Neural cell (in vitro differentiated cells): ENCODE measurements at regions not wholly inside any gene's neighbourhood (a gene's known extent, or its start where the extent isn't known, plus 50 kb on each side); places are given as distances from the start of the nearest gene placed in this dataset.

Source experiments
- EZH2 ChIP-seq: fragments of 200-600, 300-800 bp; shearing (Covaris generic), sonication (generic); IDR thresholded peaks from 2 replicates; pipeline ENCODE4 v1.6.1; 2014; ENCODE audit warnings: antibody characterized with exemption, low read length, borderline replicate concordance, mild to moderate bottlenecking; ENCODE audit not compliant: insufficient read depth, poor library complexity, severe bottlenecking
- RAD21 ChIP-seq: fragments of 450-650 bp; conservative IDR thresholded peaks from 2 replicates; pipeline ENCODE4 v1.6.1; 2014; ENCODE audit warnings: antibody characterized with exemption, mild to moderate bottlenecking, moderate library complexity
- TF ChIP-seq, protein P1 (sequence below): fragments of 450-650 bp; IDR thresholded peaks from 2 replicates; pipeline ENCODE4 v1.5.1; 2014; ENCODE audit warnings: antibody characterized with exemption, mild to moderate bottlenecking, moderate library complexity; ENCODE audit not compliant: poor library complexity, severe bottlenecking

DNA sequence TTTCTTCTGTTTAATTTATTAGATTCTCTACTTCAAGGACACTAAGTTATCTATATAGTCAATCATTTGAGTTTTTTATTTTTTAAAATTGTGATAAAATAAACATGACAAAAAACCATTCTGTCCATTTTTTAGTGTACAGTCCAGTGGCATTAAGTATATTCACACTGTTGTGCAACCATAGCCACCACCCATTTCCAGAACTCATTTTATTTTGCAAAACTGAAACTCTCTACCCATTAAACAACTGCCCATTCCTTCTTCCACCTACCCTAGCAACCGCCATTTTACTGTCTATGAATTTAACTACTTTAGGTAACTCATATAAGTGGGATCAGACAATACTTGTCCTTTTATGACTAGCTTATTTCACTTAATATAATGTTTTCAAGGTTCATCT, 275.6 kb downstream of the SH3GL2 start:
- TF ChIP-seq, protein P1, sequence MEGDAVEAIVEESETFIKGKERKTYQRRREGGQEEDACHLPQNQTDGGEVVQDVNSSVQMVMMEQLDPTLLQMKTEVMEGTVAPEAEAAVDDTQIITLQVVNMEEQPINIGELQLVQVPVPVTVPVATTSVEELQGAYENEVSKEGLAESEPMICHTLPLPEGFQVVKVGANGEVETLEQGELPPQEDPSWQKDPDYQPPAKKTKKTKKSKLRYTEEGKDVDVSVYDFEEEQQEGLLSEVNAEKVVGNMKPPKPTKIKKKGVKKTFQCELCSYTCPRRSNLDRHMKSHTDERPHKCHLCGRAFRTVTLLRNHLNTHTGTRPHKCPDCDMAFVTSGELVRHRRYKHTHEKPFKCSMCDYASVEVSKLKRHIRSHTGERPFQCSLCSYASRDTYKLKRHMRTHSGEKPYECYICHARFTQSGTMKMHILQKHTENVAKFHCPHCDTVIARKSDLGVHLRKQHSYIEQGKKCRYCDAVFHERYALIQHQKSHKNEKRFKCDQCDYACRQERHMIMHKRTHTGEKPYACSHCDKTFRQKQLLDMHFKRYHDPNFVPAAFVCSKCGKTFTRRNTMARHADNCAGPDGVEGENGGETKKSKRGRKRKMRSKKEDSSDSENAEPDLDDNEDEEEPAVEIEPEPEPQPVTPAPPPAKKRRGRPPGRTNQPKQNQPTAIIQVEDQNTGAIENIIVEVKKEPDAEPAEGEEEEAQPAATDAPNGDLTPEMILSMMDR: no peak
- TF ChIP-seq EZH2 (no peak), RAD21 (no peak)
